ENCODE measurements at regions not wholly inside any gene's neighbourhood (a gene's known extent, or its start where the extent isn't known, plus 50 kb on each side); places are given as distances from the start of the nearest gene placed in this dataset.
"Not testable (repeated sequence)": the region's sequence is repeated elsewhere in the genome, so short reads cannot be mapped to it uniquely, and the experiment has no call there.

DNA sequence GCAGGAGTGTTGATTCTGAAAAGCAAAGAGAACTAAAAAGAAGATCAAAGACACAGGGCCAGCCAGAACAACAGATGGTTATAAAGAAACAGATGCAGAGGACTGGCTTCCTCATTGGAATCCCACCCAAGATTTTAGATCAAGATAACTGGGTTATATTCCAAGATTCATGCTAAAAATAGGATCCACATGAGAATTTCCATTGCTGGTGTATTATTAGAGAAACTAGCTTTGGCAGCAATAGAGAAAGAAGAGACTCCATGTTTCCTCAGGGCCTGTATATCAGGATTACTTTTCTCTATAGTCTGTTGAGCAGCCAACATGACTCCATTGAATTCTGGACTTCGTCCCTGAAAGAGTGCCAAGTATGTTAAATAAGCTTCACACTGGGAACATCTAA is 367.3 kb downstream of the TUSC1 start:
- DNase-seq: no peak
- no peak for ATAC-seq
- intact Hi-C loops (cut with DNase I): no loop called here

DNA sequence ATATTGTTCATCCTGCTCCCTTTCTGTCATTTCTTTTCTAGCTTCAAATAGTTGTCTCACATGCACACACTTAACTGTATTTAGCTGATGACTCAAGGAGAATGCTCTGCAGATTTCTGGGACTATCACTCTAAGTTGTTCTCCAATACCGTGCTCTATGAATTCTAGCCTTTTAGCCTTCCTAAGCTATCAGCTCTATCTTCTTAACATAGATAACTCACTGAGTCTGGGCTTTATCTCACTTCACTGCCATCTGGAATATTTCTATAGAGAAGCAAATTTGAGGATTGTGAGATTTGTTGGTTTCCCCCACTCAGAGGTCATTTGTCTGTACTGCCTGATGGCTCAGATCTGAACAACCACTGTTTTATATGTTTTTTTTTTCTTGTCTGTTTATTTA is 369.7 kb downstream of the TUSC1 start:
- DNase-seq: no peak
- no peak for ATAC-seq
- intact Hi-C loops (cut with DNase I): no loop called here

GRCh38 chr9:25302601-25303000 is 375.6 kb downstream of the TUSC1 start:
- no peak for DNase-seq
- intact Hi-C loops (cut with DNase I): no loop called here
- ATAC-seq: no peak

- intact Hi-C loops (cut with DNase I); ATAC-seq; DNase-seq: not testable (repeated sequence)
These were observed 390.0 kb downstream of the TUSC1 start for GRCh38 chr9:25288195-25288594.

GRCh38 chr9:25284365-25284764 is 393.9 kb downstream of the TUSC1 start:
- ATAC-seq (no peak), DNase-seq (no peak)
- intact Hi-C loops (cut with DNase I): no loop called here

DNA sequence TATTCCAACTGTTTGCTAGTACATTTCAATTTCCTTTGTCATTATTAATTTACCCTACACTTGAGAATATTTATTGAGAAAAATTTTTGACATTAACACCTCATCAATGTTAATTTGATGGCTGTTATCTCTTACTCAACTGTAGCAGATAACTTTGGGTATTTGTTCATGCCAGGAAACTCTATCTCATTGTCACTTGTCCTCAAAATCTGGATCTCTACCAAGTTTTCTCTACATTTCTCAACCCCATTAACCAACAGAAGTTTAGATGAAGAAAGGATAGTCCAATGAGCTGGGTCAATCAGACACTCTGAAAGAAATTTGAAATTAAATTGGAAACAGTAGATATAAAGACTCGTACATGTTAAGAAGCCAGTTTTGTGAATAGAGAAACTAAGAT is 395.3 kb downstream of the TUSC1 start:
- intact Hi-C loops (cut with DNase I): no loop called here
- ATAC-seq (no peak), DNase-seq (no peak)

- intact Hi-C loops (cut with DNase I): no loop called here
- ATAC-seq (no peak), DNase-seq (no peak)
These were observed 416.8 kb downstream of the TUSC1 start for GRCh38 chr9:25261445-25261844.

DNA sequence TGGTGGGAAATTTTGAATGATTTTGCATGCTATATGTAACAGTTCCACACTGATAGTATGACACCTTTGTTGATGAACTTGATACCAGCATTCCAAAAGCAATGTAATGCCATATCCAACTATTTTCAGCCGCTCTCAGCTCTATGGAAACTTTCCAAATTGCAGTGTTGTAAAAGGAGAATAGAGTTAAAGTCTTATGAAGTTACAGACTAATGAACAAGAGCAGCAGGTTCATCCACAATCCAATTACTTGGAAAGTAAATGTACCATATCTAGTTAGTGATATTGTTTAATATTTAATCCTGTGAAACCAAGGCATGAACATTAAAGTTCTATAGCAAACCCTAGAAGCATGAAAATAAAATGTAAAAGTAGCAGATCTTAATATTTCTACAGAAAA is 418.2 kb downstream of the TUSC1 start:
- intact Hi-C loops (cut with DNase I): no loop called here
- no peak for DNase-seq
- no peak for ATAC-seq

DNA sequence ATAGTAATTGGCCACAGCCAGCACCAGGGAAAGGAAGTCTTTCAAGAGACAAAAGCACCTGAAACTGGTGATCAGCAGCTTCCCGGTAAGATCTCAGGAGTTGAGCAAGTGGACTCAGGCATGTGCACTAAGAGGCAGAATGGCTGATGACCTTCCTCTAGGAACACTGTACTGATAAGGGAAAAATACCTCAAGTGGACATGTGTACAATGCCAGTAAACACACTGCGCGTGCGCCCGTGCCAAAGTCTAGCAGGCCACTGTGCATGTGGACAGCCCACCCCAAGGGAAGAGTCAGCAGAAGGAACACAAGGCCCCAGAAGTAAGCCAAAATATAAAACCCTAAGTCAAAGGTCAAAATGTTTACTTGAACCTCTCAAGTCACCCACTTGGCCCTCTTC is 423.0 kb downstream of the TUSC1 start:
- ATAC-seq: no peak
- no peak for DNase-seq
- intact Hi-C loops (cut with DNase I): no loop called here

- intact Hi-C loops (cut with DNase I): no loop called here
- DNase-seq: no peak
- ATAC-seq: no peak
These were observed 424.2 kb downstream of the TUSC1 start for GRCh38 chr9:25254051-25254450.

DNA sequence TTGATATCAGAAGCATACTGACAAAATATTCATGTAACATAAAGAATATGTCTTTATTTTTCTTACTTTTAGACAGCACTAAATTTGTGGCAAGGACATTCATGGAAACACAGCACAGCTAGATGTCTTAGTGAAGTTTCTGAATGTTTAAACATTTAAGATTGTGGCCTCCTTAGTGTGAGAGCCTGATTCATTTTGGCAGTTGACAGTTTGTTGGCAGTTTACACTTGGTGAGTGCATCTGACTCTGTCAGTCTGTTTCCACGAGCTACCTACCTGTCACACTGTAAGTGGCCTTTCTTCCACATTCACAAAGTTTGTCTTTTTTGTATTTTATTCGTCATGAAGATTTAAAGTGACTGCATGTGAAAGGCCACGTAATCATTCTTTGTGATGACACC is 436.8 kb downstream of the TUSC1 start:
- no peak for DNase-seq
- no peak for ATAC-seq
- intact Hi-C loops (cut with DNase I): no loop called here

GRCh38 chr9:25226901-25227686 is 451.1 kb downstream of the TUSC1 start:
- DNase-seq: no peak
- peak in 1 of 2 donors; percentile 33 for ATAC-seq
- intact Hi-C loops (cut with DNase I): no loop called here

DNA sequence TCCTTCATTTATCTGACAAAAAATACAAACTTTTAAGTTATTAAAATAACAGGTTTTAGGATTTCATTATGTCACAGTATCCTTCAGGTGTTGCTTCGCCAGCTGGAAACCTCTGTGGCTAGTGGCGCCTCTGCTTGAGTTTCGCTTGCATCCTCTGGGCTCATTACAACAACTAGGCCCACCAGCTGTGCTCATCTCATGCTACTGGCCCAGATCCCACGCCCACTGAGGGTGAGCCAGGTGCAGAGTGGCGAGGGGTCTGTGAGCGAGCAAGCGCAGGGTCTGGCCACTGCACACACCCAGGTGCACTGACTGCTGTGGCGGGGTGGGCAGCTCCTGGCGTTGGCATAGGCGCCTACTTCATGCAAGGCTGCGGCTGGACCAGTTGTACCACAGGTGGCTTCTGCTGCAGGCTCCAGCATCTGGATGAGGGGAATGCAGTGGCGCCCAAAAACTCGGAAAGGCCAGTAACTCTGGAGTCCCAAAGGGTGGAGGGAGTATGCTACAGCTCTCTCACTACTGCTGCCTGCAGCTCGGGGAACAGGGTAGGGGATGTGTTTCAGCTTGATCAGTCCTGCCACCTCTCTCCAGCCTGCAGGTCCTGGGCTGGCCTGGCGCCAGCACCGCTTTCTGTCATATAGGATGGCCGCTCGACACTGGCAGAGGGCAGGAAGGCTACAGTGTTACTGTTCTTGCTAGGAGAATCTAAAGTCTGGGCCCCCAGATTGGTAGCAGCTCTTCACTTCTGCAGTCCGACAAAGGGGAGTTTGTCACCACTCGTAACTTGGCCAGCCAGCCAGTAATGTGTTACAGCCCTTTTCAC is 452.1 kb downstream of the TUSC1 start:
- intact Hi-C loops (cut with DNase I): no loop called here
- DNase-seq (no peak), ATAC-seq (no peak)

- ATAC-seq (no peak), DNase-seq (no peak)
- intact Hi-C loops (cut with DNase I): no loop called here
These were observed 453.2 kb downstream of the TUSC1 start for GRCh38 chr9:25224996-25225395.

DNA sequence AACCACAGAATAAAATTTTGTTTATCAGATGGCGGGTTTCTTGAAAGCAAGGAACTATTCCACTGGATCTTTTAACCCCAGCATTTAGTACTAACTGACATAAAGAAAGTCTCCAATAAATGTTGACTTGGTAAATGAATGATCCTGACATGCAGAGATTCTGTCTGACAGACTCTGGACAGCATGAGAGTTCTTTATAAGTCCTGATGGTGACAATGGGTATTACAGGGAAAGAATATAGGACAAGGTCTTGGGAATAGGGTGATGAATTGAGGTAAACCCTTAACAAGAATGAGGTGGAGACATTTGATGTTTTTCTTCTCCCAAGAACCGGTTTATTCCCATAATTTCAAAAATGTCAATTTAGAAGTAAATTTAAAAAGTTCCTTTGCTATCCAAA is 453.9 kb downstream of the TUSC1 start:
- no peak for ATAC-seq
- DNase-seq: no peak
- intact Hi-C loops (cut with DNase I): no loop called here

DNA sequence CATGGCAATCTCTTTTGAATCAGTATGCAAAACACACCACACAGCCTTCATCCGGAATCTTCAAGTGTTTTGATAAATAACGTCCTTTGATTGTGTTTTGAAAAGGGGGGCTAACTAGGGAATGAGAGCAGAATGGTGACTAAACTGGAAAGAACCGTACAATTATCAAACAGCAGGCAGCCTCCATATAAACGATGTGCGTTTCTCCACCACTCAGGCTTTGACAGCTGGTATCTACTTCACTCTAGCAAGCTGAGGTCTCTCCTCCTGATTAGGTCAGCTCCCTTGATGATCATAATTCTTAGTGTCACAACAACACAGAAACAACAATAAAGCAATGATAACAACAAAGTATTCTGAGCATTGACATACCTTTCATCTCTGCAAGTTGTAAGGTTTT is 465.9 kb downstream of the TUSC1 start:
- DNase-seq: no peak
- no peak for ATAC-seq
- intact Hi-C loops (cut with DNase I): no loop called here

DNA sequence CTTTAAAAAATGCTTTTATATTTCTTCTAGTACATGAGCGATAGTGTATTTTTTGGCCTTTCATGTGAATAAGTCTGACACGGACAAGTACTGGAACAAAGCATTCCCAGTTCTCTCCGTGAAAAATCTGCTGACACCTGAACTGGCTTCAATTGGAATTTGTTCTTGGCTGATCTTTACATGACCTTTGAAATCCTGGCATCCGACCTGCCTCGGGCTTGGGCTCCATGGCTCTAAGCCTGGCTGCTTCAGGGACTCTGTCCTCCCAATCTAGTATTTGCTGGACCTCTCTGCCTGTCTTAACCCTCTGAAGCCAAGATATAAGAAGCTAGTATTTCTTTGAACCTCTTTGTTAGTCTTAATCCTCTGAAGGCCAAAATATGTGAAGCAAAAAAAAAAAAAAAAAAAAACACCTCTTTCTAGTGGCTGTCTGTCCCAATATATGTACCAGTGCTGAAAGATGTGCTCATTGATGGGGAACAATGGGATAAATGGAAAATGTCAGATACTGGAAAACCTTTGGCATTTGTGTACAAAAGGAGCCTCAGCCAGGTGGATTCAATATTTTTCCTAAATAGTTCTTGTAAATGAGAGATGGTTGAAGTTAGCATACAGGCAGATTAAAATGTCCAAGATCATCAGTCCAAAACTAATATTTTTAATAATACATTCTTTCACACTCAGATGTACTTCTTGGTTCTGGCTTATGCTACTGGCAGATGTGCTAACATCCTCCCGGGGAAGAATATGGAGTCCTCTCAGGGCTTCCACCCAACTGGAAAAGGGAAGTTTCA is 470.6 kb downstream of the TUSC1 start:
- ATAC-seq: peak in 1 of 2 donors; percentile 23
- DNase-seq: no peak
- intact Hi-C loops (cut with DNase I): no loop called here

GRCh38 chr9:25206027-25206426 is 472.2 kb downstream of the TUSC1 start:
- DNase-seq (no peak), ATAC-seq (no peak)
- intact Hi-C loops (cut with DNase I): no loop called here

DNA sequence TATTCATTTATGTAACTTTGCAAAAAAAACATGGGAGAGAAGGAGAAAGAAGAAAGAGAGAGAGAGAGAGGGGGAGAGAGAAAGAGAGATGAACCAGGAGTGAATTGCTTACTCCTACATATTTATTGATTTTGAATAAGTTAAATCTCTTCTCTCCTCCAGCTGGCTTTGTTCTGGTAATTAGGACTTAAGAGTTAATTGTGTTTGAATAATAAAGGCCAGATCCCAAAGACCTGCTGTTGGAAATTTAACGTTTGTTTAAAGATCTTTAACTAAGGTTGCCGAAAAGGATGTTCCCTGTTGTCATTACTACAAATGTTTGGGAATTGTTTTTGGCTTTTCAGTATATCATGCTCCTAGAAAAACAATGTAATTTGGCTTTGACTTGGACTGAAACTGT is 473.0 kb downstream of the TUSC1 start:
- no peak for ATAC-seq
- intact Hi-C loops (cut with DNase I): no loop called here
- DNase-seq: no peak

GRCh38 chr9:25177858-25178257 is 500.4 kb downstream of the TUSC1 start:
- intact Hi-C loops (cut with DNase I): no loop called here
- DNase-seq (no peak), ATAC-seq (no peak)
